HUES6 (cell line): ENCODE measurements at regions not wholly inside any gene's neighbourhood (a gene's known extent, or its start where the extent isn't known, plus 50 kb on each side); places are given as distances from the start of the nearest gene placed in this dataset.
"Not testable (repeated sequence)": the region's sequence is repeated elsewhere in the genome, so short reads cannot be mapped to it uniquely, and the experiment has no call there.

Experiments used
- H3K27ac ChIP-seq: 2 replicates; pipeline ENCODE4 v1.7.0; 2013; ENCODE audit warnings: low read depth, mild to moderate bottlenecking, low read length, inconsistent platforms
- H3K27me3 ChIP-seq: 2 replicates; pipeline ENCODE4 v1.6.1; 2013; ENCODE audit warnings: low read length; ENCODE audit not compliant: control insufficient read depth, insufficient read depth
- H3K36me3 ChIP-seq: 2 replicates; pipeline ENCODE4 v1.6.1; 2013; ENCODE audit warnings: low read length; ENCODE audit not compliant: control insufficient read depth, insufficient read depth
- H3K4me1 ChIP-seq: 2 replicates; pipeline ENCODE4 v1.6.1; 2013; ENCODE audit warnings: low read length; ENCODE audit not compliant: control insufficient read depth, insufficient read depth
- H3K4me3 ChIP-seq: 2 replicates; pipeline ENCODE4 v1.5.1; 2013; ENCODE audit warnings: low read depth, low read length
- H3K9ac ChIP-seq: one replicate; pipeline ENCODE4 v1.6.1; 2013; ENCODE audit warnings: mild to moderate bottlenecking, low read length
- H3K9me3 ChIP-seq: 2 replicates; pipeline ENCODE4 v1.6.1; 2013; ENCODE audit warnings: low read depth, low read length; ENCODE audit not compliant: control insufficient read depth, insufficient read depth

DNA sequence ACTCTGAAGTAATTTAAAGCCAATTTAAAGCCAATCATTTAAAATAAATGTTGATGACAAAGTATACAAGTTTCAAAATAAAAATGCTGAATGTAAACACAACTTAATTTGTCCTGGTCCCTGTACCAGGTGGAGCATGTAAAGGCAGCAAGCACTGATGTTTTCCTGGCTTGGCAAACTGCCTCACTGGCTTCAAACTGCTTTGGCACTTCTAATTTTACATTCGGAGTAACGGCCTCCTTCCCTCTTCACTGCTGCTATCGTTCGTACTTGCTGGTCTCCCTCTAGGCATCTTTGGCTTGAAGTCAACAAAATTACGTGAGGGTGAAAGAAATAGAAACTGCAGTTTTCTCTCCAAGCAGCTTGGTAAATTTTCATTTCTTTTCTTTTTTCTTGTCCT, 287.9 kb downstream of the LTN1 start:
- no peak overlapping the region for H3K27ac ChIP-seq
- no peak overlapping the region for H3K4me3 ChIP-seq
- H3K27me3 ChIP-seq = no peaks in the 10 kb centered on the region
- H3K9me3 ChIP-seq = peaks cover 6% of the 10 kb centered on the region; the same call in 1 of the 2 replicates
- H3K9ac ChIP-seq = no peak overlapping the region
- H3K36me3 ChIP-seq = no peaks in the 10 kb centered on the region
- no peaks in the 10 kb centered on the region for H3K4me1 ChIP-seq

DNA sequence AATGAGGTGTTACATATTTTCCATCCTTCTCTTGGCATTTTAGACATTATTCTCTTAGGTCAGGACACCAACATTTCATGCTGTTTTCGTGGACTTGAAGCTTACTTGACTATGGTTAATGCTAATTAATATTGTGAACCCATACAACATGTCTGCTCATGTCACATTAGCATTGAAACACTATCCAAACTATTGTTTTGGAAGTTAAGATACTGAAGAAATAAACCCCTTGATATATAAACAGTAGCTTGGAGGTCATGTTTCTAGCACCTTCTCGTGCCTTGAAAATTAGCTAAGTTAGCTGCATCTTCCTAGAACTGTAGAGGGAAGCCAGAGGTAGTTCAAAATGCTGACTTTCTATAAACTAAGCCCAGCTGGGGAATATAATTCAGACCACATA, 288.8 kb downstream of the LTN1 start:
- Histone ChIP-seq H3K4me1 (no peaks in the 10 kb centered on the region), H3K36me3 (no peaks in the 10 kb centered on the region), H3K27me3 (no peaks in the 10 kb centered on the region), H3K9ac (no peak overlapping the region), H3K27ac (no peak overlapping the region), H3K9me3 (peaks cover 6% of the 10 kb centered on the region; the same call in 1 of the 2 replicates), H3K4me3 (no peak overlapping the region)

DNA sequence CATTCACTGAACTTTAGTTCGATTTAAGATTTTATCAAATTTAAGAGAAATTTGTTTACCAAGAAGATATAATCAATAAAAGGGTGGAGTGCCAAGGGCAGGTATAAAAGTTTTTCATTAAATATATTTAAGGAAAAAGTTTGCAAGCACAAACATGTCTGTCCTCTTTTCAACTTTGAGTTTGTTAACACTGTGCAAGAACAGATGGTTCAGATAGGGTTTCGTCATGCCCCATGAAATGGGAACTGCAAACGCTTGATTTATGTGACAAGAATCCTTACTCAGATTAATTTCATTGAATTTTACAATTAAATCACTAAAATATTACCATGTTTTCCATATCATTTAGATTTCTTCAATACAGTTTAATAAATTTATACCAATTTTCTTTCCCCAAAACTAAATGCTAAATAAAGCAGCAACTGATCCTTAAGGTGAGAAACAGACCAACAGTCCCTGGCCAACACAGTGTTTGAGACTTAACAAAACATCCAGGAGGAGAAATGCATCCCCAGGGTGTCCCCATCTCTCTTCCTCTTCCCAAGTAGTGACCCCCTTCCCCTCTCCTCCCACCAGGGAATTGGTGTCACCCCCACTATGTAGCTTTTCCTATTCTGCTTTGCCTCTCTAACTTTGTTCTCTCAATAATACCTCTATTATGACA, 292.9 kb downstream of the LTN1 start:
- Histone ChIP-seq H3K9me3 (peaks cover 6% of the 10 kb centered on the region; the same call in 1 of the 2 replicates), H3K27ac (no peak overlapping the region)

GRCh38 chr21:28699186-28699585, 293.5 kb downstream of the LTN1 start:
- peaks cover 6% of the 10 kb centered on the region; the same call in 1 of the 2 replicates for H3K9me3 ChIP-seq
- H3K4me1 ChIP-seq = no peaks in the 10 kb centered on the region
- H3K36me3 ChIP-seq = no peaks in the 10 kb centered on the region
- H3K27me3 ChIP-seq = no peaks in the 10 kb centered on the region
- H3K4me3 ChIP-seq = no peak overlapping the region
- no peak overlapping the region for H3K9ac ChIP-seq
- H3K27ac ChIP-seq = no peak overlapping the region

More for the DNA sequence above, 292.9 kb downstream of the LTN1 start:
- Histone ChIP-seq H3K4me1 (no peaks in the 10 kb centered on the region), H3K4me3 (no peak overlapping the region), H3K36me3 (no peaks in the 10 kb centered on the region), H3K9ac (no peak overlapping the region), H3K27me3 (no peaks in the 10 kb centered on the region)

DNA sequence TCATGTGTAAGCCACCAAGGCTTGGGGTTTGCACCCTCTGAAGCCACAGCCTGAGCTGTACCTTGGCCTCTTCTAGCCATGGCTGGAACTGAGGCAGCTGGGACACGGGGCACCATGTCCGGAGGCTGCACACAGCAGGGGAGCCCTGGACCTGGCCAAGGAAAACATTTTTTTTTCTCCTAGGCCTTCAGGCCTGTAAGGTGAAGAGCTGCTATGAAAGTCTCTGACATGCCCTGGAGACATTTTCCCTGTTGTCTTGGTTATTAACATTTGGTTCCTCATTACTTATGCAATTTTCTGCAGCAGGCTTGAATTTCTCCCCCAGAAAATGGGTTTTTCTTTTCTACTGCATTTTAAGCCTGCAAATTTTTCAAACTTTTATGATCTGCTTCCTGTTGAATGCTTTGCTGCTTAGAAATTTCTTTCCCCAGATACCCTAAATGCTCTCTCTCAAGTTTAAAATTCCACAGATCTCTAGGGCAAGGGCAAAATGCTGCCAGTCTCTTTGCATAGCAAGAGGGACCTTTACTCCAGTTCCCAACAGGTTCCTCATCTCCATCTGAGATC, 295.8 kb downstream of the LTN1 start:
- H3K27me3 ChIP-seq = no peaks in the 10 kb centered on the region
- H3K9me3 ChIP-seq = no peaks in the 10 kb centered on the region
- no peaks in the 10 kb centered on the region for H3K4me1 ChIP-seq
- no peak overlapping the region for H3K4me3 ChIP-seq
- H3K9ac ChIP-seq = no peak overlapping the region
- no peak overlapping the region for H3K27ac ChIP-seq
- no peaks in the 10 kb centered on the region for H3K36me3 ChIP-seq

- Histone ChIP-seq H3K4me3 (no peak overlapping the region), H3K9me3 (no peaks in the 10 kb centered on the region), H3K36me3 (no peaks in the 10 kb centered on the region), H3K9ac (no peak overlapping the region), H3K4me1 (no peaks in the 10 kb centered on the region), H3K27ac (no peak overlapping the region), H3K27me3 (no peaks in the 10 kb centered on the region)
These were observed 299.2 kb downstream of the LTN1 start for GRCh38 chr21:28693476-28693875.

DNA sequence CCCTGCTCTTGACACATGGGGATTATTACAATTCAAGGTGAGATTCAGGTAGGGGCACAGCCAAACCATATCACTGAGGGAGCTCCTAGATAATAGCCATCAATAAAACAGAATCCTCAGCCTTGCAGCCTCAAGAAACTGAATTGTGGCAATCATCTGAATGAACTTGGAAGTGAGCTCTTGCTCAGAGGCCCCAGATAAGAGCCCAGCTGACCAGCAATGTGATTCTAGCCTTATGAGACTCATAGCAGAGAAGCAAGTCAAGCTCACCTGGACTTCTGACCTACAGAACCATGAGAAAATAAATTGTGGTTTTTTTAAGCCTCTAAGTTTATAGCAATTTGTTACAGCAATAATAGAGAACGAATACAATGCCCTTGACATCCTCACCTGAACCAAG, 302.5 kb downstream of the LTN1 start:
- H3K36me3 ChIP-seq = no peaks in the 10 kb centered on the region
- H3K4me1 ChIP-seq = no peaks in the 10 kb centered on the region
- no peak overlapping the region for H3K4me3 ChIP-seq
- no peaks in the 10 kb centered on the region for H3K9me3 ChIP-seq
- H3K9ac ChIP-seq = no peak overlapping the region
- H3K27me3 ChIP-seq = no peaks in the 10 kb centered on the region
- no peak overlapping the region for H3K27ac ChIP-seq

DNA sequence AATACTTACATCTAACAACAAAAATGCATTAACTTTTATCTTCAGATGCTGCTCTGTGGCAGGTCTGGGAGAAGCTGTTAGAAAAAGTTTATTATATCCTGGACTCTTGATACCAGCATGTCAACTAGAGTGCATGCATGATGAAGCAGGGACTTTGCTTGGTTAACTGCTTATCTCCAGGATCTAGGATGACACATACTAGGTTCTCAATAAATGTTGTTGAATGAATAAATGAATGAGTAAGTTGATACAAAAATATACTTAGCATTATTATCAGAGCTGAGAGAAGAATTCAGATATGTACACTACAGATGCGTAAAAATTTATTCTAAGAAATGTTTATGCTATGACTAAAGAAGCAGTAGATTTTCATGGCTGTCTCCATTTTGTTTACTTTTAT, 304.3 kb downstream of the LTN1 start:
- no peaks in the 10 kb centered on the region for H3K36me3 ChIP-seq
- H3K27me3 ChIP-seq = no peaks in the 10 kb centered on the region

GRCh38 chr21:28687586-28687985, 305.1 kb downstream of the LTN1 start:
- Histone ChIP-seq H3K27ac (no peak overlapping the region), H3K4me1 (no peaks in the 10 kb centered on the region), H3K27me3 (no peaks in the 10 kb centered on the region), H3K4me3 (no peak overlapping the region), H3K9me3 (no peaks in the 10 kb centered on the region), H3K9ac (no peak overlapping the region), H3K36me3 (no peaks in the 10 kb centered on the region)

More for the DNA sequence above, 304.3 kb downstream of the LTN1 start:
- Histone ChIP-seq H3K9ac (no peak overlapping the region), H3K4me1 (no peaks in the 10 kb centered on the region), H3K9me3 (no peaks in the 10 kb centered on the region), H3K27ac (no peak overlapping the region), H3K4me3 (no peak overlapping the region)

GRCh38 chr21:28683982-28684752, 308.5 kb downstream of the LTN1 start:
- Histone ChIP-seq H3K27ac (no peak overlapping the region), H3K36me3 (no peaks in the 10 kb centered on the region), H3K27me3 (no peaks in the 10 kb centered on the region), H3K9ac (no peak overlapping the region), H3K4me3 (no peak overlapping the region), H3K4me1 (no peaks in the 10 kb centered on the region), H3K9me3 (no peaks in the 10 kb centered on the region)

- H3K27me3 ChIP-seq, H3K4me3 ChIP-seq, H3K4me1 ChIP-seq, H3K27ac ChIP-seq, H3K9me3 ChIP-seq, H3K36me3 ChIP-seq, H3K9ac ChIP-seq: not testable (repeated sequence)
These were observed 309.8 kb downstream of the LTN1 start for GRCh38 chr21:28682884-28683283.
